AG09309 (cell line): ENCODE measurements at regions not wholly inside any gene's neighbourhood (a gene's known extent, or its start where the extent isn't known, plus 50 kb on each side); places are given as distances from the start of the nearest gene placed in this dataset.
A peak's percentile ranks its signal among the peaks of the same experiment; 100 is the strongest.

Source experiments
- DNase-seq: peaks from one replicate; pipeline ENCODE4 v3.0.0-alpha.2; 2010; ENCODE audit warnings: low read depth
- H3K4me3 ChIP-seq: 2 replicates; pipeline ENCODE4 v1.5.1; 2011; ENCODE audit warnings: mild to moderate bottlenecking, low read depth, low read length, moderate library complexity; ENCODE audit not compliant: control insufficient read depth
- TF ChIP-seq, protein P1 (sequence below): IDR thresholded peaks from 2 replicates; pipeline ENCODE4 v1.5.1; 2011; ENCODE audit warnings: mild to moderate bottlenecking, low read depth, low read length, inconsistent platforms; ENCODE audit not compliant: insufficient read depth, control insufficient read depth; ENCODE audit errors: missing control alignments

DNA sequence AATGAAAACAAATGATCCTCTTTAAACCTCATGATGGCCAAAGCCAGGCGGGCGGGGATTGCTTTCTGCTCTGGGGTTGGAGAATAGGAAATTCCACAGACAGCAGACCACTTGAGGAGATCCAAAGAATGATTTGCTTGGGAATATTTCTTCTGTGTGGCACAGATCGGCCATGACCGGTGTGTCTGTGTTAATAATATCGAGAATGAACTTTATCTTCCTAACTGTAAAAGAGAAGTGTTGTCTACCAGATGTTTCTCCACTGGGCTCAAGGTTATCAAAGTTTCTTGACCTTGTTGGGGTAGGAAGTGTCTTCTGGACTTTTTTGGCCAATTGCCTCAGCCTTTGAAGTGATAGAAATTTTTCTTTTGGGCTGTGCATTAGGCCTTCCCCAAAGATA lies 186.6 kb upstream of the ZFHX3 start:
- TF ChIP-seq, protein P1, sequence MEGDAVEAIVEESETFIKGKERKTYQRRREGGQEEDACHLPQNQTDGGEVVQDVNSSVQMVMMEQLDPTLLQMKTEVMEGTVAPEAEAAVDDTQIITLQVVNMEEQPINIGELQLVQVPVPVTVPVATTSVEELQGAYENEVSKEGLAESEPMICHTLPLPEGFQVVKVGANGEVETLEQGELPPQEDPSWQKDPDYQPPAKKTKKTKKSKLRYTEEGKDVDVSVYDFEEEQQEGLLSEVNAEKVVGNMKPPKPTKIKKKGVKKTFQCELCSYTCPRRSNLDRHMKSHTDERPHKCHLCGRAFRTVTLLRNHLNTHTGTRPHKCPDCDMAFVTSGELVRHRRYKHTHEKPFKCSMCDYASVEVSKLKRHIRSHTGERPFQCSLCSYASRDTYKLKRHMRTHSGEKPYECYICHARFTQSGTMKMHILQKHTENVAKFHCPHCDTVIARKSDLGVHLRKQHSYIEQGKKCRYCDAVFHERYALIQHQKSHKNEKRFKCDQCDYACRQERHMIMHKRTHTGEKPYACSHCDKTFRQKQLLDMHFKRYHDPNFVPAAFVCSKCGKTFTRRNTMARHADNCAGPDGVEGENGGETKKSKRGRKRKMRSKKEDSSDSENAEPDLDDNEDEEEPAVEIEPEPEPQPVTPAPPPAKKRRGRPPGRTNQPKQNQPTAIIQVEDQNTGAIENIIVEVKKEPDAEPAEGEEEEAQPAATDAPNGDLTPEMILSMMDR, result no peak
- no peak for DNase-seq
- no peak overlapping the region for H3K4me3 ChIP-seq

DNA sequence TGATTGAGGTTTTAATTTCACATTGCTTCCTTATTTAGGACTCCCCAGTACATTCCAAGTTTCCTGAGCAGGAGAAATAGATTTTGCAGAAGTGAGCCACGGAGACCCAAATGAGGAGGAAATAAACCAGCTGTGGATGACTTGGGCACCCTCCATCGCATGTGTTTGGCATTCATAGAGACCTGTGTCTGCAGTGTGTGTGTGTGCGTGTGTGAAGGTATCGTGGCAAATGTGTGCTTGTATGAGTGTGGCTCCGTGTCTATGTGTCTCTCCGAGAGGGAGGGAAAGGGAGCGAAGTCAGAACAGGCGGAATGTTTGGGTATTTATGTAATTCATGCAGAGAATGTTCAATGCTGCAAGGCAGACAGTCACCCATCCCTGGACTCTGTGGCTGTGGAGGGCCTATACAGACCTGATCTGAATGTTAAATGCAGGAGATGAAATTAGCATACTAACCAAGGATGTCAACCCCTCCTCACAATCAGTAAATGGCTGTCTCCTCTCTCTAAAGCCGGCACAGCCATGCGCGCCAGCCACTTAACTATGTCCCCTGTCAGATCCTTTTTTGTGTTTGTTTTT lies 186.0 kb upstream of the ZFHX3 start:
- TF ChIP-seq, protein P1, result no peak
- no peak for DNase-seq
- H3K4me3 ChIP-seq, result no peak overlapping the region

DNA sequence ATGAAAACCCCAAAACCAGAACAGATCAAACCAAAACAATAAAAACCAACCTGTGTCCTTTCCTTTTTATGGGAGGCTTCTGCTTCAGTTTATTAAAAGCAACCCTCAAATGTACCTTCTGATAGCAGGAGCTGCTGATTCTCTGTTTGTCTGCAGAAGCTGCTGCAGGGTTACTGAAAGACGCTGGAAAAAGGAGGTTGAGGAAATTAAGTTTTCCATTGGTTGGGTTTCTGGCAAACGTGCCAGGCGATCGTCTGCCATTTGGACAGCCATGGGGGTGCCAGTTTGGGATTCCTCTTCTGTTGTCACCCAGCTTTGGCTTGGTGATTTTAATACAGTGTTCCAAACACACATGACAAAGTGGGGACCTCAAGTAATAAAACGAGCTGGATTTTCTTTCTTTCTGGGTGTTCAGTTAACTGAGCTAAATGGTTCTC lies 185.4 kb upstream of the ZFHX3 start:
- DNase-seq, result no peak
- no peak overlapping the region for H3K4me3 ChIP-seq

DNA sequence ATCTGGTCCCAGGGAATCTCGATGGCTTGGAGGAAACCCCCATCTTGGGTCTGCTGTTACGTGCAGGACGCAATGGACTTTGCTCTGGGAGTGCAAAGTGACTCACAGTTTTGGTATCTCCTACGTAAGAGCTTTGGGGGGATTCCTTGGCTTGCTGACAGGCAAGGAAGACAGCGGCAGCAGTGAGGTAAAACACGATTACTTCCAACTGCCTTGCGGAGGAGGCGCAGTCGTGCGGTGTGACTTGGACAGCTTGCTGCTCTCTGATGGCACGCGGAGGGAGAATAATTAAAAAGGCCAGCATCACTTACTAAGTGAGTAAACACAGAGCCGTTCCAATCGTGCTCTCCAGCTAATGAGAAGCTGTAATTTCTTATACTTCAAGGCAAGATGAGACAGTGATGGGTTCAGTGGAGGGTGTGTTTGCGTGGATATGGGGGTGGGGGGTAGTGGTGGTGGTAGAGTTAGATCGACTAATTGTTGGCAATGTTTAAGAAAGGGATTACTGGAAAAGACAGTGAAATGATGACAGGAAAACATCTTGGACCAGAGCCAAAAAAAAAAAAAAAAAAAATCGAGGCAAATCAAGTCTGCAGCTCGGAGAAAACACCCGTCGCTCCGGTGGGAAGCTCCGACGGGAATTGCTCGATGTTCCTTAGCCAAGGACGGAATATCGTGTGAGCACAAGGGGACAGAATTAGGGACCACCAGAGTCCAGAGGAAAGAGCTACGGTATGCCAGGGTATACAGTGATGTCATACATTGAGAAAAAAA lies 184.8 kb upstream of the ZFHX3 start:
- DNase-seq, result peak; percentile 74
- TF ChIP-seq, protein P1, result no peak
- peak overlapping the region; percentile 37 for H3K4me3 ChIP-seq

More for the DNA sequence above, 185.4 kb upstream of the ZFHX3 start:
- TF ChIP-seq, protein P1, result no peak

DNA sequence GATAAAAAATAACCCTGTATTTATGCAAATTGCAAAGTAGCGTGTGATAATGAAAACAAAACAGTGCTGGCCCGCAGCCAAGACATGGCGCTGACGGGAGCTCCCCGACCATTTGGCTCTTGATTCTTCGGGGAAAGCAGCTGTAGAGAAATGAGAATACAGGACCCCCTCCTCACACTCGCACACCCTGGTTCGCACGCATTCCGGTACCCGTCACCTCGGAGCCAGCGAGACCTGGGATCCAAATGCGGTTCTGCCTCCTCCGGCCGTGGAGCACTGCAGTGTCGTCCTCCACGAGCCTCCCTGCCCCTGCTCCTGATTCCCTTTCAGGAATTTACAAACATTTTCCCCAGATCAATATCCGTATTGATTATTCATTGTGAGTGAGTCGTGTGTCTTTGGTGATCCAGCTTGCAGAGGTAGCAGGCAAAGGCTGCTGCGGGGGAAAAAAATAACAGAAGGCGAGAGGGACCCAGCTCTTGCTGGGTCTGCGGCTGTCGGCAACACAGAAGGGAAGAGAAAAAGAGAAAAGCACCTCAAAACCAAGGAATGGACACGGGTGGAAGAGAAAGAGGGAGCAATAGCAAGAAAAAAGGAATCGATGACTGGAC lies 184.1 kb upstream of the ZFHX3 start:
- no peak for DNase-seq
- H3K4me3 ChIP-seq, result no peak overlapping the region
- TF ChIP-seq, protein P1, result no peak

DNA sequence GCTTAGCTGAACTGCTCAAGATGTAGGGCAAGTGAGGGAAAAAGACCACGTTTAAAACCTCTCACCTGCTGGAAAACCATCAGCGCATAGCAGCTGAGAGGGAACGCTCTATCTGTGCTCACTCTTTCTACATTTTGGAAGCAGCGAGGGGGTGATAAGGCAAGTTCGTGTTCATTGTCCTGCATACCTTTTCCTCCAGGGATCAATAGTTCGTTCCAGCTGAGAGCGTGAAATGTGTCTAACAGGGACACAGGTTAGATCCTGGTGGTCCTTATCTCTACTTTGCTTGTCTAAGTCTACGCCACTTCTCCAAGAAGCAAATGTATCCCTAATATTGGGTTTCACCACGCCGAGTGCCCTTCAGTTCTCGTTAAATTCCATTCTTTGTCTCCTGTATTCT lies 183.5 kb upstream of the ZFHX3 start:
- DNase-seq, result no peak
- no peak overlapping the region for H3K4me3 ChIP-seq
- TF ChIP-seq, protein P1, result no peak
